IMR-90 (cell line): ENCODE measurements at regions not wholly inside any gene's neighbourhood (a gene's known extent, or its start where the extent isn't known, plus 50 kb on each side); places are given as distances from the start of the nearest gene placed in this dataset.

Experiments
- ATAC-seq: fragments of 200-7000 bp; cut with Tn5 transposase; 2 replicates; pipeline ENCODE4 v1.9.1; 2020; ENCODE audit warnings: low read depth, mild to moderate bottlenecking, moderate library complexity
- BruUV-seq: library from RNA; stranded (reverse); fragments of 400-500 nt; replicated peaks from 2 replicates; lab custom pipeline; 2021; lab: Mats Ljungman, UMichigan
- CTCF ChIA-PET: fragments of 300-600 bp; formaldehyde crosslinking; extraction: SDS; loops from one replicate; lab custom pipeline; 2021; ENCODE audit warnings: antibody characterized with exemption; lab: Yijun Ruan, JAX
- POLR2A ChIA-PET: fragments of 300-600 bp; sonication (Branson Sonifier 250); formaldehyde crosslinking; loops from one replicate; lab custom pipeline; 2022; ENCODE audit warnings: antibody characterized with exemption; ENCODE audit not compliant: unreplicated experiment; lab: Charles Lee
- DNase-seq: peaks from one replicate; pipeline ENCODE4 v3.0.0; 2013
- H2AFZ ChIP-seq: replicated peaks from 2 replicates; pipeline ENCODE3; 2013; ENCODE audit warnings: low read length, mild to moderate bottlenecking; ENCODE audit not compliant: poor library complexity
- H2AK5ac ChIP-seq: 2 replicates; pipeline ENCODE4 v1.6.1; 2013; ENCODE audit warnings: low read depth, low read length, inconsistent platforms
- H2AK9ac ChIP-seq: replicated peaks from 2 replicates; pipeline ENCODE3; 2013; ENCODE audit warnings: mild to moderate bottlenecking, low read depth, low read length, moderate library complexity; ENCODE audit not compliant: poor library complexity
- H2BK120ac ChIP-seq: 2 replicates; pipeline ENCODE4 v1.6.1; 2013; ENCODE audit warnings: low read depth, low read length, inconsistent platforms
- H2BK15ac ChIP-seq: 3 replicates; pipeline ENCODE4 v1.6.1; 2013; ENCODE audit warnings: low read depth, low read length, inconsistent platforms
- H2BK20ac ChIP-seq: 2 replicates; pipeline ENCODE4 v1.6.1; 2013; ENCODE audit warnings: low read depth, mild to moderate bottlenecking, inconsistent platforms, low read length, moderate library complexity
- H2BK5ac ChIP-seq: 2 replicates; pipeline ENCODE4 v1.6.1; 2013; ENCODE audit warnings: mild to moderate bottlenecking, low read depth, low read length, inconsistent platforms; ENCODE audit not compliant: poor library complexity, severe bottlenecking
- H3K14ac ChIP-seq: replicated peaks from 2 replicates; pipeline ENCODE4 v1.6.1; 2013; ENCODE audit warnings: low read depth, low read length, inconsistent platforms
- H3K18ac ChIP-seq: 2 replicates; pipeline ENCODE4 v1.6.1; 2013; ENCODE audit warnings: low read depth, low read length, control low read depth
- H3K23ac ChIP-seq: 2 replicates; pipeline ENCODE4 v1.6.1; 2013; ENCODE audit warnings: low read depth, low read length, inconsistent platforms
- H3K27ac ChIP-seq: 2 replicates; pipeline ENCODE4 v1.5.1; 2013; ENCODE audit warnings: mild to moderate bottlenecking, control low read depth, low read length; ENCODE audit not compliant: insufficient read depth
- H3K27me3 ChIP-seq: 2 replicates; pipeline ENCODE4 v1.6.1; 2013; ENCODE audit warnings: low read length; ENCODE audit not compliant: control insufficient read depth, insufficient read depth
- H3K36me3 ChIP-seq: 2 replicates; pipeline ENCODE4 v1.6.1; 2013; ENCODE audit warnings: low read length, mixed read lengths; ENCODE audit not compliant: control insufficient read depth, insufficient read depth
- H3K4ac ChIP-seq: 2 replicates; pipeline ENCODE4 v1.6.1; 2013; ENCODE audit warnings: low read depth, low read length, inconsistent platforms
- H3K4me1 ChIP-seq: 2 replicates; pipeline ENCODE4 v1.6.1; 2013; ENCODE audit warnings: low read length, mixed read lengths; ENCODE audit not compliant: control insufficient read depth, insufficient read depth
- H3K4me2 ChIP-seq: 2 replicates; pipeline ENCODE4 v1.6.1; 2013; ENCODE audit warnings: low read depth, mild to moderate bottlenecking, control low read depth, low read length, moderate library complexity
- H3K4me3 ChIP-seq: 2 replicates; pipeline ENCODE4 v1.5.1; 2013; ENCODE audit warnings: low read depth, mild to moderate bottlenecking, control low read depth, low read length, moderate library complexity; ENCODE audit not compliant: insufficient read depth
- H3K56ac ChIP-seq: 2 replicates; pipeline ENCODE4 v1.6.1; 2013; ENCODE audit warnings: low read length, inconsistent platforms; ENCODE audit not compliant: insufficient read depth; ENCODE audit errors: extremely low read depth
- H3K79me1 ChIP-seq, 2 experiments: 2 replicates each; pipeline ENCODE4 v1.6.1; 2013; ENCODE audit warnings: low read length in 2 of 2, inconsistent platforms in 1 of 2, low read depth in 1 of 2
- H3K9ac ChIP-seq: 2 replicates; pipeline ENCODE4 v1.6.1; 2013; ENCODE audit warnings: low read depth, low read length, control low read depth
- H3K9me1 ChIP-seq: 2 replicates; pipeline ENCODE4 v1.6.1; 2013; ENCODE audit warnings: low read length, inconsistent platforms; ENCODE audit not compliant: insufficient read depth
- H3K9me3 ChIP-seq: 2 replicates; pipeline ENCODE4 v1.6.1; 2013; ENCODE audit warnings: low read length; ENCODE audit not compliant: control insufficient read depth, insufficient read depth
- H4K20me1 ChIP-seq: 2 replicates; pipeline ENCODE4 v1.6.1; 2013; ENCODE audit warnings: low read length, inconsistent platforms; ENCODE audit not compliant: insufficient read depth
- H4K5ac ChIP-seq: 2 replicates; pipeline ENCODE4 v1.6.1; 2013; ENCODE audit warnings: mild to moderate bottlenecking, low read depth, low read length, control low read depth
- H4K8ac ChIP-seq, 2 experiments: 2 replicates each; pipeline ENCODE4 v1.6.1; 2013; ENCODE audit warnings: low read depth in 2 of 2, low read length in 2 of 2, control low read depth in 1 of 2, inconsistent platforms in 1 of 2
- H4K91ac ChIP-seq: 2 replicates; pipeline ENCODE4 v1.6.1; 2013; ENCODE audit warnings: low read depth, low read length, inconsistent platforms; ENCODE audit not compliant: insufficient read depth
- BHLHE40 ChIP-seq: fragments of 150-350 bp; IDR thresholded peaks from 2 replicates; pipeline ENCODE4 v1.6.1; 2016; ENCODE audit warnings: mild to moderate bottlenecking, low read depth, low read length
- CEBPB ChIP-seq: IDR thresholded peaks from 2 replicates; pipeline ENCODE4 v1.6.1; 2012; ENCODE audit warnings: low read depth, low read length, improper control_type of control experiment
- CHD1 ChIP-seq: IDR thresholded peaks from 2 replicates; pipeline ENCODE4 v1.6.1; 2012; ENCODE audit warnings: low read depth, low read length, improper control_type of control experiment
- CTCF ChIP-seq: conservative IDR thresholded peaks from 2 replicates; pipeline ENCODE4 v1.5.1; 2012; ENCODE audit warnings: mild to moderate bottlenecking, low read depth, low read length, improper control_type of control experiment
- ELK1 ChIP-seq: fragments of 150-350 bp; IDR thresholded peaks from 2 replicates; pipeline ENCODE4 v1.6.1; 2016; ENCODE audit warnings: low read depth, mild to moderate bottlenecking, low read length, moderate library complexity, borderline replicate concordance
- FOS ChIP-seq: fragments of 150-350 bp; IDR thresholded peaks from 2 replicates; pipeline ENCODE4 v1.6.1; 2016; ENCODE audit warnings: low read depth, low read length
- MAFK ChIP-seq: IDR thresholded peaks from 2 replicates; pipeline ENCODE4 v1.6.1; 2012; ENCODE audit warnings: low read depth, low read length, improper control_type of control experiment
- MAZ ChIP-seq: IDR thresholded peaks from 2 replicates; pipeline ENCODE4 v1.6.1; 2012; ENCODE audit warnings: low read depth, mild to moderate bottlenecking, low read length, improper control_type of control experiment, moderate library complexity, borderline replicate concordance
- MXI1 ChIP-seq: IDR thresholded peaks from 2 replicates; pipeline ENCODE4 v1.6.1; 2012; ENCODE audit warnings: low read depth, mild to moderate bottlenecking, low read length, moderate library complexity, borderline replicate concordance
- NFE2L2 ChIP-seq: fragments of 150-350 bp; IDR thresholded peaks from 2 replicates; pipeline ENCODE4 v1.6.1; 2016; ENCODE audit warnings: low read depth, mild to moderate bottlenecking, low read length
- POLR2A ChIP-seq: IDR thresholded peaks from 2 replicates; pipeline ENCODE4 v1.6.1; 2012; ENCODE audit warnings: mild to moderate bottlenecking, low read depth, low read length
- RAD21 ChIP-seq: IDR thresholded peaks from 2 replicates; pipeline ENCODE4 v1.6.1; 2012; ENCODE audit warnings: low read length, improper control_type of control experiment
- RCOR1 ChIP-seq: IDR thresholded peaks from 2 replicates; pipeline ENCODE4 v1.6.1; 2012; ENCODE audit warnings: mild to moderate bottlenecking, low read length, improper control_type of control experiment; ENCODE audit not compliant: insufficient replicate concordance
- RFX5 ChIP-seq: IDR thresholded peaks from 2 replicates; pipeline ENCODE4 v1.8.0; 2012; ENCODE audit warnings: low read depth, mild to moderate bottlenecking, low read length, moderate library complexity
- SMC3 ChIP-seq: fragments of 150-350 bp; IDR thresholded peaks from 2 replicates; pipeline ENCODE4 v1.6.1; 2016; ENCODE audit warnings: low read depth, mild to moderate bottlenecking, antibody characterized with exemption, low read length, moderate library complexity
- WGBS, 2 experiments: methylation state at CpG; one replicate each; pipeline versions ENCODE4 v1.1.5 to v1.1.7; 2013; ENCODE audit warnings: missing lambda C conversion rate in 2 of 2; ENCODE audit not compliant: insufficient read length in 1 of 2; ENCODE audit errors: extremely low coverage in 2 of 2; 5-methylcytosine and 5-hydroxymethylcytosine counted together
- dilution Hi-C: fragments of 300-500 bp; cut with HindIII; formaldehyde crosslinking; loops from one replicate; pipeline ENCODE4 v1.14.3; 2018; ENCODE audit warnings: low sequenced_read_pairs; ENCODE audit not compliant: unreplicated experiment
- in situ Hi-C: fragments of 300-500 bp; cut with MboI; formaldehyde crosslinking; loops from 3 replicates; pipeline ENCODE4 v1.14.3; 2019; ENCODE audit warnings: low sequenced_read_pairs, inconsistent platforms, mixed read lengths
- intact Hi-C: fragments of 100-400 bp; cut with micrococcal nuclease; formaldehyde crosslinking; loops from 2 replicates; pipeline ENCODE4 v1.10.0; 2022

GRCh38 chr9:81394881-81395675, 294.3 kb downstream of the TLE1 start:
- POLR2A ChIA-PET, result no interaction called here
- H3K27me3 ChIP-seq, result no peaks in the 10 kb centered on the region
- no peak for DNase-seq
- dilution Hi-C loops (no loop called here), in situ Hi-C loops (no loop called here), intact Hi-C loops (loop anchor here (5.0 to 10.0 kb wide), 3 partner anchors 128 to 1210 kb away; no protein-coding TSS in a partner anchor)
- 0 out of 2 replicates have a peak overlapping the region, but pooled peaks have one; percentile 69 for H3K14ac ChIP-seq
- H3K79me1 ChIP-seq, result no peaks in the 10 kb centered on the region
- no peak overlapping the region for H2AK9ac ChIP-seq
- no peak overlapping the region; the same call in 1 of the 2 replicates for H4K5ac ChIP-seq
- H3K4me1 ChIP-seq, result peaks cover 10% of the 10 kb centered on the region
- CTCF ChIA-PET, result no interaction called here
- no TSS peak for BruUV-seq
- H4K20me1 ChIP-seq, result no peaks in the 10 kb centered on the region
- H4K91ac ChIP-seq, result no peak overlapping the region
- no peak overlapping the region for H2AFZ ChIP-seq
- H3K4me2 ChIP-seq, result peak overlapping the region; percentile 68
- no peak overlapping the region for H2BK5ac ChIP-seq
- H2BK15ac ChIP-seq, result 0 out of 3 replicates have a peak overlapping the region, but pooled peaks have one; percentile 1
- no peak overlapping the region for H4K8ac ChIP-seq
- peak overlapping the region; percentile 48; the same call in 1 of the 2 replicates for H2BK20ac ChIP-seq
- H3K9ac ChIP-seq, result no peak overlapping the region
- no peaks in the 10 kb centered on the region for H3K9me3 ChIP-seq
- TF ChIP-seq NFE2L2, result no peak
- no peak for TF ChIP-seq SMC3
- TF ChIP-seq CTCF, result no peak
- TF ChIP-seq RFX5, result no peak
- TF ChIP-seq CHD1, result no peak
- no peak for TF ChIP-seq RCOR1
- no peak for TF ChIP-seq MAFK
- no peak for TF ChIP-seq ELK1
- no peak for TF ChIP-seq FOS
- no peak for TF ChIP-seq CEBPB
- TF ChIP-seq MXI1, result no peak
- no peak for TF ChIP-seq RAD21
- no peak for TF ChIP-seq BHLHE40
- no peak for TF ChIP-seq POLR2A
- TF ChIP-seq MAZ, result no peak
- no peak overlapping the region for H3K56ac ChIP-seq
- no peak overlapping the region for H2BK120ac ChIP-seq
- H3K36me3 ChIP-seq, result no peaks in the 10 kb centered on the region
- H3K9me1 ChIP-seq, result peaks cover 7% of the 10 kb centered on the region
- WGBS, 2 experiments, result no CpG with 5 or more reads among the region's 3 CpGs
- H3K4ac ChIP-seq, result peak overlapping the region; percentile 76
- H3K23ac ChIP-seq, result peak overlapping the region; percentile 60; the same call in 1 of the 2 replicates
- H2AK5ac ChIP-seq, result no peak overlapping the region
- peak; percentile 54 for ATAC-seq
- peak overlapping the region; percentile 5; the same call in 1 of the 2 replicates for H3K27ac ChIP-seq
- no peak overlapping the region for H3K4me3 ChIP-seq
- H3K18ac ChIP-seq, result no peak overlapping the region; the same call in 1 of the 2 replicates
